Neutrophil (primary cell): ENCODE measurements at regions not wholly inside any gene's neighbourhood (a gene's known extent, or its start where the extent isn't known, plus 50 kb on each side); places are given as distances from the start of the nearest gene placed in this dataset.
A peak's percentile ranks its signal among the peaks of the same experiment; 100 is the strongest.

Experiments
- H3K27ac ChIP-seq: fragments of 200-600 bp; sonication (generic); 2 replicates; pipeline ENCODE4 v1.5.1; 2016; ENCODE audit warnings: mild to moderate bottlenecking, moderate library complexity
- H3K27me3 ChIP-seq: fragments of 200-600 bp; sonication (generic); 2 replicates; pipeline ENCODE4 v1.6.0; 2016; ENCODE audit warnings: mild to moderate bottlenecking
- H3K36me3 ChIP-seq: fragments of 200-600 bp; sonication (generic); 2 replicates; pipeline ENCODE4 v1.5.1; 2017
- H3K4me1 ChIP-seq, 2 experiments: fragments of 200-600 bp in 1 of 2; sonication (generic) in 1 of 2; 1 replicate in 1 of 2; 2 replicates in 1 of 2; pipeline versions ENCODE4 v1.5.1 to v1.6.1; 2013 to 2016; ENCODE audit warnings: low read depth in 1 of 2, low read length in 1 of 2, mild to moderate bottlenecking in 1 of 2, moderate library complexity in 1 of 2; ENCODE audit not compliant: control insufficient read depth in 1 of 2, insufficient read depth in 1 of 2
- H3K4me3 ChIP-seq, 2 experiments: fragments of 200-600 bp in 1 of 2; sonication (generic) in 1 of 2; 1 replicate in 1 of 2; 2 replicates in 1 of 2; pipeline ENCODE4 v1.5.1; 2013 to 2016; ENCODE audit warnings: low read depth in 1 of 2, low read length in 1 of 2, mild to moderate bottlenecking in 1 of 2, moderate library complexity in 1 of 2
- H3K9me3 ChIP-seq: fragments of 200-600 bp; sonication (generic); 2 replicates; pipeline ENCODE4 v1.5.1; 2016
- CTCF ChIP-seq: fragments of 200-600 bp; sonication (generic); IDR thresholded peaks from 2 replicates; pipeline ENCODE4 v1.5.1; 2016; ENCODE audit warnings: antibody characterized with exemption

- Histone ChIP-seq H3K9me3 (no peaks in the 10 kb centered on the region), H3K27ac (peak overlapping the region; percentile 87), H3K27me3 (no peaks in the 10 kb centered on the region), H3K4me1 (peaks cover 22 to 26% of the 10 kb centered on the region in 2 experiments), H3K4me3 (peak overlapping the region; percentile 16 to 26), H3K36me3 (no peaks in the 10 kb centered on the region)
- TF ChIP-seq CTCF: no peak
Measured at GRCh38 chr14:22448035-22448904, 140.8 kb downstream of the DAD1 start.

- no peaks in the 10 kb centered on the region for H3K27me3 ChIP-seq
- H3K27ac ChIP-seq: no peak overlapping the region
- H3K4me1 ChIP-seq: no peaks in the 10 kb centered on the region
- H3K36me3 ChIP-seq: no peaks in the 10 kb centered on the region
- H3K9me3 ChIP-seq: no peaks in the 10 kb centered on the region
- no peak overlapping the region for H3K4me3 ChIP-seq
- no peak for TF ChIP-seq CTCF
Measured at GRCh38 chr14:22438742-22439141, 150.3 kb downstream of the DAD1 start.

GRCh38 chr14:22434901-22435550, 154.0 kb downstream of the DAD1 start:
- H3K27me3 ChIP-seq: no peaks in the 10 kb centered on the region
- peaks cover 12 to 23% of the 10 kb centered on the region in 2 experiments for H3K4me1 ChIP-seq
- TF ChIP-seq CTCF: no peak

GRCh38 chr14:22434030-22434429, 155.0 kb downstream of the DAD1 start:
- Histone ChIP-seq H3K27me3 (no peaks in the 10 kb centered on the region), H3K27ac (no peak overlapping the region)
- TF ChIP-seq CTCF: no peak

More at GRCh38 chr14:22434901-22435550, 154.0 kb downstream of the DAD1 start:
- Histone ChIP-seq H3K9me3 (no peaks in the 10 kb centered on the region), H3K27ac (no peak overlapping the region), H3K36me3 (no peaks in the 10 kb centered on the region), H3K4me3 (no peak overlapping the region)

GRCh38 chr14:22433069-22433468, 156.0 kb downstream of the DAD1 start:
- TF ChIP-seq CTCF: no peak
- Histone ChIP-seq H3K4me3 (no peak overlapping the region), H3K4me1 (peaks cover 32 to 42% of the 10 kb centered on the region in 2 experiments), H3K27ac (peak overlapping the region; percentile 30), H3K36me3 (no peaks in the 10 kb centered on the region), H3K9me3 (no peaks in the 10 kb centered on the region), H3K27me3 (no peaks in the 10 kb centered on the region)

More at GRCh38 chr14:22434030-22434429, 155.0 kb downstream of the DAD1 start:
- H3K4me1 ChIP-seq: peaks cover 22 to 33% of the 10 kb centered on the region in 2 experiments
- no peak overlapping the region for H3K4me3 ChIP-seq
- no peaks in the 10 kb centered on the region for H3K9me3 ChIP-seq
- H3K36me3 ChIP-seq: no peaks in the 10 kb centered on the region
